ENCODE measurements at regions not wholly inside any gene's neighbourhood (a gene's known extent, or its start where the extent isn't known, plus 50 kb on each side); places are given as distances from the start of the nearest gene placed in this dataset.
A peak's percentile ranks its signal among the peaks of the same experiment; 100 is the strongest.
"Not testable (repeated sequence)": the region's sequence is repeated elsewhere in the genome, so short reads cannot be mapped to it uniquely, and the experiment has no call there.

DNA sequence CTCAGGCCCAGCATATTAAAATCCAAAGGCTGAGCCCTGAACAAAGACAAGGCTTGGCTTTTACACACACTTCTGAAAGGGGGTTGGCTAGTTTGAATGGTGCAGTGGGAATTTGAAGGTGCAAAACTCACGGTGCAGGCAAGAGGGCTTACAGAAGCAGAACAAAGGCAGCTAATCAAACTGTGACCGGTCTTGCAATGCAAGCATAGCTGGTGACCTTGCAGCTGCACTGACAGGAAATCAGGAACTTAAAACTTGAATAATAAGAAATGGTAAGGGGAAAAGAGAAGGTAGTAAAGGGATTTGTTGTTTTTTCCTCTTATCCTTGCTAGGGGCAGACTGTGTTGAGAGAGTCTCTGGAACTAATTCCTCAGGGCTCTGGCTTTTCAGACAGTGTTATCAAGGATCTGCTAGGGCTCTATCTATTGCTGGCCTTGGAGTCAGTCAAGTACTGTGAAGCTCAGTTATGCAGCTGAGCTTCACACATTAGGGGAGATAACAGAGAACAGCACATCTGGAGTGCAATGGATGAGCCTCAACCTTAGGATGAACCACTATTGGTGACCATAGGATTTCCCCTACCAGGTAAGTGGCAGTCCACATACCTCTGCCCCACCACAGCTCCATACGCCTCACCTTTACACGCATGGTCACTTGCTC lies 97.6 kb downstream of the PPIAL4G start:
- no peak for DNase-seq

DNA sequence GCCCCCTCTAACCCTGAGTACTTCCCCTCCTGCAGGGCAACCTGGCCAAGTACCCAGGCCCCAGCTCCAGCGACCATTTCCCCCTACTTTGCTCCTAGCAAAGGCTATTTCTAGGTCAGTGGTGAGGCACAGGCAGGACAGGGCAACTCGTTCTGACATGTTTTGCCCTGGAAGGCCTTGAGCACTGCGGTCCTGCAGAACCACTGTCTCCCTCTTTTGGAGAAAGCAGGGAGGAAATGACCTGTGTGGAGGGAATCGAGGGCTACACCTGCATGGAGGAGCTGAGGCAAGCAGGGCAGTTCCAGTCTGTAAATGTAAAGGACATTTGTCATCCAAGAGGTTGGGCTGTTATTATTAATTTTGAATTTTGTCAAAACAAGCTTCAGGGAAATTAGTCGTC lies 99.1 kb downstream of the PPIAL4G start:
- DNase-seq, result no peak

DNA sequence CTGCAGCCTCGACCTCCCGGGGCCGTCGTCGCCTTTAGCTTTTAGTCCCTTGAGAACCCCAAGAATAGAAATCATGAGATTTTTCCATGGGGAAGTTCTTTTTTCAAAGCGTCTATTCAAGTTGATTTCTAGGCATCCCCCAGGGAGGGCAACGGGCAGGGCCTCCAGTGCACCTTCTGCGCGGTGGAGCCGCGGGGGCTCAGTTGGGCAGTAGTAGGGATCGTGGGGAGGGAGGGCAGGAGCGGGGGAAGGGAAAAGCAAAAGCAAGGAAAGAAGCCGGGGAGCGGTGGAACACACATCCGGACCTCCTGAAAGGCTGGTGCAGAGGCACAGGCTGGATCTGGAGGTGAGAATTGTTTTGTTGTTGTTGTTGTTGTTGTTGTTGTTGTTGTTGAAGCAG lies 103.4 kb downstream of the PPIAL4G start:
- DNase-seq, result no peak

DNA sequence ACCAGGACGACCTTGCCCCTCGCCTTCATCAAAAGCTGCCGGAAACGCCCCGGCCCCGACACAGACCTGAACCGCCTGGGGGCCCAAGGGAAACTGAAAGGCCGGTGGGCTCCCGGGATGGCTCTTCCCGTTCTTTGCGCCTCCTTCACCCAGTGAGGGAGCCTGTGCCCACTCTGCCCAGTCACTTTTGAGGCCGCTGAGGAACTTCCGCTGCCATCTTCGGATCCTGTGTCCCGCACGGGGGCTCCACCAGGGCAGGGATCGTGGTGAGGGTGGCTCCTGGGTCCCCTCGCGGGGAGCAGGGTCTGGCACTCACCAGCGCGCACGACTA lies 104.0 kb downstream of the PPIAL4G start:
- DNase-seq, result no peak

DNA sequence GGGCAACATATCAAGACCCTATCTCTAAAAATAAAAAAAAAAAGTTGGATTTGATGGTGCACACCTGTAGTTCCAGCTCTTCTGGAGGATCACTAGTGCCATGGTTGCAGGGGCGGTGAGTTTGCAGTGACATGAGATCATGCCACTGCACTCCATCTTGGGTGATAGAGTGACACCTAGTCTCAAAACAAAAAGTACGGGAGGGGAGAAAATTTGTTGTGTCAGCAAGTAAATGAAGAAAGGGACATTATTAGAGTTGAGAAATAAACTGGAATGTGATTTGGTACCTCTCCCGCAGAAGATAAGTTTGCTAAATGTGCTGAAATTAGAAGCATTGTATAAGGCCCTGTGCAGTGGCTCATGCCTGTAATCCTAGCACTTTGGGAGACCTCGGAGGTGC lies 105.1 kb downstream of the PPIAL4G start:
- not testable (repeated sequence) for DNase-seq

DNA sequence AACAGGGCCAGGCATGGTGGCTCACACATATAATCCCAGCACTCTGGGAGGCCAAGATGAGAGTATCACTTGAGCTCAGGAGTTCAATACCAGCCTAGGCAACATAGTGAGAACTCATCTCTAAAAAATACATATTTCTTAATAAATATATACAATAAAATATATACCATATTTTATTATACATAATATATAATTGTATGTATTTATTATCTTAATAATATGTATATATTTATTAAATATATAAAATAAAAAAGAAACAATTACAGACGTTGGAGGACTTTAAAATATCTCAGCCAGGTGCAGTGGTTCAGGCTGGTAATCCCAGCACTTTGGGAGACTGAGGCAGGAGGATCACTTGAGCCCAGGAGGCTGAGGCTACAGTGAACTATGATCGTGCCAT lies 106.1 kb downstream of the PPIAL4G start:
- DNase-seq, result not testable (repeated sequence)

DNA sequence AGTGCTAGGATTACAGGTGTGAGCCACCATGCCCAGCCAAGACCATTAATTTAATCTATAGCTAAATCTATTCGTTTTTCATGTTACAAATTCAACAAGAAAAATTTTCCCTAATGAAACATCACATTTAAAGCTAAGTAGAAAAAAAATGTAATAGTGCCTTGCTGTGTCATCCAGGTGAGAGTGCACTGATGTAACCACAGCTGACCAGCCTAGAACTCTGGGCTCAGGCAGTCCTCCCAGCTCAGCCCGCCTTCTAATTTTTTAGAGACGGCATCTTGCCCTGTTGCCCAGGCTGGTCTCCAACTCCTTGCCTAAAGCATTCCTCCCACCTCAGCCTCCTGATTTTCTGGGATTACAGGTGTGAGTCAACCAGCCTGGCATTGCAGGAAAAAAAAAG lies 109.0 kb downstream of the PPIAL4G start:
- no peak for DNase-seq

DNA sequence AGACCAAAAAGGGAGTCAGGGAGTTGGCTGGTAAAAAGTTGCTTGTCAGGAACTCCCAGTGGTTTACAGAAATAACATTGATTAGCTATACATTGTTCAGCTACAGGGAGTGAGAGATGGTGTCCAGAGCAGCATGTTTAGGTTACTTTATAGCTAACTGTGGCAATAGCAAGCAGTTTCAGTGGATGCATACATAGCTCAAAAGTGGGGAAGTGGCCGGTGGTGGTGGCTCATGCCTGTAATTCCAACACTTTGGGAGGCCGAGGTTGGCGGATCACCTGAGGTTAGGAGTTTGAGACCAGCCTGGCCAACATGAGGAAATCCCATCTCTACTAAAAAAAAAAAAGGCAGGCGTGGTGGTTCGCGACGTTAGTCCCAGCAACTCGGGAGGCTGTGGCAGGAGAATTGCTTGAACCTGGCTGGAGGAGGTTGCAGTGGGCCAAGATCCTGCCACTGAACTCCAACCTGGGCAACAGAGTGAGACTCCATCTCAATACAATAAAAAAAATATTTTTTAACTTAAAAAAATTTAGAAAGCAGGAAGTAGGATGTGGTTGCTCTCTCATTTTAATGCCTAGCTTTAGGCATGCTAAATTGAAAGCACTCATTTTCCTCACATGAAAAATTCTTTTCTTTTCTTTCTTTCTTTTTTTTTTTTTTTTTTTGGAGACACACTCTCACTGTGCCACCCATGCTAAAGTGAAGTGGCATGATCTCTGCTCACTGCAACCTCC lies 109.7 kb downstream of the PPIAL4G start:
- no peak for DNase-seq

DNA sequence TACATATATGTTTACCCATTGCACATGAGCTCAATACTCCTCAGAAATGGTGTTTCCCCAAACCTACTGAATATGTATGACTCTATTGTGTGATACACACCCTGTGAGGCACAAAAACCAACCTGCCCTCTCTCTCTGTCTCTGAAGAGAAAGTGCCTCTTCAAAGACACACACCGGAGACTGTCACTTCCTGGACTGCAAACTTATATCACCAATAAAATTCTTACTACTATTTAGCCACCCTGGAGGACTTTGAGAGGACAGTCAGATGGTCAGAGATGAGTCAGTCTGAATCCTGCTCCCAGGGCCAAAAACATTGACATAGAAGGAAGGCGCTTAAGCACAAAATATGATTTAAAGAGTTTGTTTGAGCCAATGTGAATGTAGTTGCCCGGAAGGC lies 110.4 kb downstream of the PPIAL4G start:
- no peak for DNase-seq

DNA sequence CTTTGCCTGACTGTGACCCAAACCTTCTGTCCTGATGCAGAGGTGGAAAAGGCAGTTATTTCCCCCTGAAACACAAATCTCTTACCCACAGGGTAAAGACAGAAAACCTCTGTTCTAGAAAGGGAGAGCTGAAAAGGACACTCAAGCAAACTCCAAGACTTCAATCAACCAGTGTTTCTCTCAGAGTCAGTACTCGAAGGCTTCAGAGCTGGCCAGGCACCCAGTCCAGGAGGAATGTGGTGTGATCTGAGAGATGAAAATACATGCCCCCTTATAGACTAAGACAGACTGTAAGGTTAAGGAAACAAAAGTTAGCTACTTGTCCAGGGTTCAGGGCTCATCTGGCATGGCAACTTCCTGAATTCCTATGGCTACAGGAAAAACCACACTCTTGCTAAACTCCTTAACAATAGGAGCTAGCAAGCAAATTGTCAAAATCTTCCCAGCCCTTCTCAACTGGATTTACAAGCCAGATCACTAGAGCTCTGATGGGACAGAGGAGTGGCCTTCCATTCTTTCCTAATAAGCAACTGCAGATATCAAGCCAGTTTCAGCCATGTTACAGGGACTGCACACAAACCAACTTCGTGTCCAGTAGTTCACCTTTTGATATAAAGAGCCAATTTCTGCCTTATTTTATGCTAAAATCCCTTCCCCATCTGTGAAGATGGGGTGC lies 110.9 kb downstream of the PPIAL4G start:
- DNase-seq, result not testable (repeated sequence)

DNA sequence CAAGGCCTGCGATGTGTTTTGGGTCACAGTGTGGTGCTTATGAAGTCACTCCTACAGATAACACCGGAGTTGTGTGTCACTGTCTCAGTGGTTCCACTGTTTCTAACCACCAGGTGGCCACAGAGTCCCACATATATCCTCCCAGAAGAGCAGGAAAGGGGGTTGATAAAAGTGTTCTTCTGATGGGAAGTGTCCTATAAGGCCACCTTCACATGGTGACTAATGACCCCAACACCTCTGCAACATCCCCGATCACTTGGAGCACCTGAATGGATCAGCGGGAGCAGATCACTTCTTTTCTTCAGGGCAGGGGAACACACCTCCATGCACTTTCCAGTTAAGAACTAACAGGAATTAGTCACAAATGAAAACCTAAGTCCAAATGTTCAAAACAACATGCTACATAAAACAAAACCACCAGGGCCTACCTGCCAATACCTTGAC lies 111.5 kb downstream of the PPIAL4G start:
- peak; percentile 11 to 65 for DNase-seq

DNA sequence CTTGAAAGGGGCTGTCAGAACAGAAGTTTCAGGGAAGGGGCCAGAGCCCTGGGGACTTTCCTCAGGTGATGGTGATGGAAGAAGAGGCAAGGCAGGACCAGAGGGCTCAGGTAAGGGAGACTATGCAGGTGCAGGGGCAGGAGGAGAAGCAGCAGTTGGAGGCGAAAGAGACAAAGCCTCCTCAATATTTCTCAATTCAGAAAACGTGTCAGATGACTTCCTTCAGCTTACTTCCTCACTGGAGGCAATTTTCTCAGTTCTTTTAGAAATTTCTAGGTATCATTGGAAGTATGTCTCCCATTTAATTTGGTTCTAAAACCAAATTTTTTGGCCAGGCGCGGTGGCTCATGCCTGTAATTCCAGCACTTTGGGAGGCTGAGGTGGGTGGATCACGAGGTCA lies 112.4 kb downstream of the PPIAL4G start:
- DNase-seq, result not testable (repeated sequence)

DNA sequence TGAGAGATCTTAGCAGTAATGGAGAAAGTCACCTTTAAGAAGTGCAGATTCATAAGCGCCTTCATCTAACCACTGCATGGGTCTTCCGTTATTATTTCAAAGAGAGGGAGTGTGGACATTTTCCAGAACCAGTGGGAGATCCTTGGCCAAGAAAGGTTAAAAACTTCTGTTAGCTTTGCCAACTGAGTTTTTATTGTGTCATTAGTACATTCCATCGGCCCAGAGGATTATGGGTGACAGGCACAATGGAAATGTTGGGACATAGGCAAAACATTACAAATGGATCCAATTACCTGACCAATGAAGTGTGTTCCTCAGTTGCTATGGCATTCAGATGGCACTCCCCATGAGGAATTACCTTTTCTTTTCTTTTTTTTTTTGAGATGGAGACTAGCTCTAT lies 115.5 kb downstream of the PPIAL4G start:
- DNase-seq, result no peak

DNA sequence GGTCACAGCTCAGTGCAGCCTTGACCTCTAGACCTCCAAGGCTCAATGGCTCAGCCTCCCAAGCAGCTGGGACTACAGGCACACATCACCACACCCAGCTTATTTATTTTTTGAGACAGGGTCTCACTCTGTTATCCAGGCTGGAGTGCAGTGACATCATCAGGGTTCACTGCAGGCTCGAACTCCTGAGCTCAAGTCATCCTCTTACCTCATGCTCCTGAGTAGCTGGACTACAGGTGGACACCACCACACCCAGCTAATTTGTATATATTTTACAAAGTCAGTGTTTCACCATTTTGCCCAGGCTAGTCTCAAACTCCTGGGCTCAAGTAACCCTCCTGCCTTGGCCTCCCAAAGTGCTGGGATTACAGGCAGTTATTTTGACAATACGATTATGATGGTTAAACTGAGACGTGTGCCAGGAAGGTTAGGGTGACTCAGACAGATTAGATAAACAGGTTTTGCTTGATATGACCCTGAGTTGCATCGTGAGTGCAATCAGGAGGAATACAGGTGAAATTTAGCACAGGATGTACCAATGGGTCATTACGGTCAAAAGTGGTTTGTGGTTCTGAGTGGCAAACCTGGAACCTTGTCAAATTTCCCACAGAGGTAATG lies 116.9 kb downstream of the PPIAL4G start:
- DNase-seq, result not testable (repeated sequence)

DNA sequence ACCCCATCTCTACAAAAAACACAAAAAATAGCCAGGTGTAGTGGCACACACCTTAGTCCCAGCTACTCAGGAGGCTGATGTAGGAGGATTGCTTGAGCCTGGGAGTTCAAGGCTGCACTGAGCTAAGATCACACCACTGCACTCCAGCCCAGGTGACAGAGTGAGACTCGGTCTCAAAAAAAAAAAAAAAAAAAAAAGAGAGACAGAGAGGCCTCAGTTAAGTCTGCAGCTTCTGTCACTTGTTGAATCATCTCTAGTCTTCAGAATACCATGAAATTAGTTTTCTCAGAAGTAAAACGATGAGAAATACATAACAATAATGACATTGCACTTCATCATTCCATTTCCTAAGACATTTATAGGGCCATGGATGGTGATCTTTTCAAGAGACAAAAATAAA lies 118.0 kb downstream of the PPIAL4G start:
- DNase-seq, result not testable (repeated sequence)

DNA sequence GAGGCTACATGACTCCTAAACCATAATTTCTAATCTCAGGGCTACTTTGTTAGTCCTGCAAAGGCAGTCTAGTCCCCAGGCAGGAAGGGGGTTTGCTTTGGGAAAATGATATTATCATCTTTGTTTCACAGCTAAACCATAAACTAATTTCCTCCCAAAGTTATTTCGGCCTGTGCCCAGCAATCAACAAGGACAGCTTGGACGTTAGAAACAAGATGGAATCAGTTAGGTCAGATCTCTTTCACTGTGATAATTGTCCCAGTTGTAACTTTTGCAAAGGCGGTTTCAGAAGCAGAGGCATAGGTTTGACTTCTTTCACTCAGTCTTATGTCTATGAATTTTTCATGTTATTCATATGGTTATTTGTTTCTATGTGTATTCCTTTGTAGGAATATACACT lies 119.1 kb downstream of the PPIAL4G start:
- not testable (repeated sequence) for DNase-seq

DNA sequence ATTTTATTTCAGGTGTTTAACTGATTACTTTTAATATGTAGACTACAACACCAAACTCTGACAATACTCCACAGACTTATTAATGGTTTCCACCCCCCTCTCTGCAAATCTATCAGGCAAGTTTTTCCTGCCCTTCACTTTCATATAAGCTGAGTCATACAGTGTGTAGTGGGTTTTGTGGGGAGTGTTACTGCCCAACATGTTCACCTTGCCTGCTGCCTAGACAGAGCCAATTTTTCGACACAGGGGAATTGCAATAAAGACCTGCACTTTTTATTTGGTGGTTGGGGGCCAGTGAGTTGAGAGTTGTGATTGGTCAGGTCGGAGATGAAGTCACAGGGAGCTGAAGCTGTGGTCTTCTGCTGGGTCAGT lies 119.7 kb downstream of the PPIAL4G start:
- no peak for DNase-seq

DNA sequence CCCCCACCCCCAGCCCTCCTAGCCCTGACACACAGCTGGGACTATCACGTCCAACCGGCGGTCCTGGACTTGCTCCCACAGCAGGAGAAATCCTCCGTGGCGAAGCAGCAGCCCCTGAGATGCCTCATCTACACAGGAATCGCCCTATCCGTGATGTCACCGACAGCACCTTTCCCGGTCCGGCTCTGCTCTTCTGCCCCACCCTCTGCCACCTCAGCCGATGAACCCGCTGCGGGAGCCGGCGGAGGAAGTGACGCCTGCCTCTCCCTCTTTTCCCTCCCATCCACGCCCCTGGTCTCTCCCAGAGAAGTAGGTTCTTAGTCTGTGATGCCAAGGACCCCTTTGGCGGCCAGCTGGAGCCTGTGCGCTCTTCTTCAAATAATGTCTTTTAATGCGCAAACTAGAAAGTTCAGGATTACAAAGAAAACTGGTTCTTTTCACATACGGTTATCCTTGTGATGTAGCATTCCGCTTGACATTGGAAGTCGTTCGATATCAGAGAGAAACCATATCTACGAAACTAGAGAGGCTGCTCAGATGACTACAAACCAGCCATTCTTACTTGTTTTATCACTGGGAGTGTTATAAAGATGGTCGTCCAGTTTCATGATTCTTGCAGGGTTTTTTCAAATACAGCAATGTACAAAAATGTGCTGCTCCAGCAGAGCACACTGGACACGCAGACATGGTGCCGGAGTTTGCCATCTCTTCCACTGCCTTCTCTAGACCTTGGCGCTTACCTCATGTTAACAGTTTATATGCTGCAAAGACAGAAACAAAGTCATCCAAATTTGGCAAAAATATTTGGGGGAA lies 120.3 kb downstream of the PPIAL4G start:
- DNase-seq, result no peak

DNA sequence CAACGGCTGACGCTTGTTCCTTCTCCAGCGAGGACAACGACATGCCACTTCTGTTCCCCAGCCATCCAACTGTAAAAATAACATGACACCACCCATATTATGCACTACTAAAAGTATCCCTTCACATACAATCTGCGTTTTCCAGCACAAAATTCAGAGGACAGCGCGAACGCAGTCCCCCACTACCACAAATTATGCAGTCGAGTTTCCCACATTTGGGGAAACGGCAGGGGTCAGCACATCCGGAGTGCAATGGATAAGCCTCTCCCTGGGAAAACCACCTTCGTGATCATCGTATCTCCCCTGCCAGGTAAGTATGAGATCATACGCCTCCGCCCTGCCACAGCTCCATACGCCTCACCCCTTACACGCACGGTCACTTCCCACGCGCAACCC lies 120.9 kb downstream of the PPIAL4G start:
- no peak for DNase-seq

DNA sequence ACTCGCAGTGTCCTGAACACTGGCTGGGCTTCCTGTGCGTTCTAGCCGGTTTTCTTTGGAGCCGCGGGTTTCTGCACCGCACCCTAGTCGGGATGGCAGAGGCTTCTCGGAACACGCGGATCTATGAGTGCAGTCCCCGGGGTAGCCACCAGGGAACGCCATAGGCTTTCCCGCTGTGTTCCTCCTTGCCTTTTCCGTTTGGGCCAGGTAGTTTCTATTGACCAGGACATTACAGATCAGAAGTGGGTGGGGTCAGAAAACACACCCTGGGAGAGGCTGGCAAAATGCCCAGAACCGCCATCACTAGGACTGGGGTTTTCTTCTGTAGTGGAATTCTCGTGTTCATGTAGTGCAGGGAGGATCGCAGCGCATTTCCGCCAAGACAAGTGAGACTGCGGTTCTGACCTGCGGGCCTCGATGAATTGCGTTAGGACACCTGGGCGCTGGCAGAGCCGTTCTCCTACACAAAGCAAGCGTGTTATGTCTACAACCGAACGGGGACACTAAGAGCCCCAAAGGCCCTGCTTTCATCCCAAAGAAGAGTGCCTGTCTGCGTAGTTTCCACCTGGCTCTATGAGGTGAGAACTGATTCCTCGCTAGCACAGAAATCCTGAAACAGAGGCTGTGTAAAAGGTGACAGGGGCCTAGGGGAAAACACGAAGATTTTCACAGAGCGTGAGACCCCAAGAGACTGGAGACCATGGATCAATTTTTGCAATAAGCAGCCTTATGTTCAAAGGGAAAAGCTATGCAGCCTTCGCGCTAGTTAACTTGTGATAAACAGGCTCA lies 121.5 kb downstream of the PPIAL4G start:
- DNase-seq, result peak in 1 of 2 donors; percentile 14

DNA sequence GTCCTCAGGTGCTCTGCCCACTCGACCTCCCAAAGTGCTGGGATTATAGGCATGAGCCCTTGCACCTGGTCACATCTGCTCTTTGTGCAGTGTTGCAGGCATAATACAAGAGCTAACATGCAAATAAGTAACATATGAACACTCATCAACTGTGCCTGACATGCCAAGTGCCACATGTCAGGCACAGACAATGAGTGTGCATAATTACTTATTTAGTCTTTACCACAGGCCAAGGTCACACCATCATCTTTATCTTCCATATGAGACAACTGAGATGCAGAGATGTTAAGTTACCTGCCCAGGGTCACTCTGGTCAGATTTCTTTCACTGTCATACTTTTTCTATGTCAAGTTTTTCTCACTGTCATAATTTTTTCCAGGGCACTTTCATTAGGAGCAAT lies 126.1 kb downstream of the PPIAL4G start:
- no peak for DNase-seq

DNA sequence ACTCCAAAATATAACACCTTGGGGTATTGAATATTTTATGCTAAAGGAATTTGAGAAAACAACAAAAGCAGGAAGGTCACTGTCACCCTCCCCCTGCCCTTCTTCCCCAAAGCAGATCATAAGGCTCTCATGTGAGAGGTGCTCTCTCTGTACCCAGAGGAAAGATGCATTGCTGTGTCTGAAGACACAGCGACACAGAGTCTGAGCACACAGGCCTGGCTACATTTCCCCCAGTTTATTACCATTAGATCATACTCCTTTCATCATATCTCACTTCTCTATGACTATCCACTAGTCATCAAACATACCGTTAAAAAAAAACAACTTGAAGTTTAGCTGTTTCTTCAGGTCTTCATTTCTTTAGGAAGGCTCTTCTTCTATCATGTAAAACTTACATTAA lies 127.1 kb downstream of the PPIAL4G start:
- no peak for DNase-seq

All from bone marrow (tissue), 2 donors.